H1 (cell line): ENCODE measurements at regions not wholly inside any gene's neighbourhood (a gene's known extent, or its start where the extent isn't known, plus 50 kb on each side); places are given as distances from the start of the nearest gene placed in this dataset.

ENCODE experiments used
- CTCF ChIA-PET: fragments of 300-600 bp; sonication (Branson Sonifier 250); formaldehyde crosslinking; loops from one replicate; lab custom pipeline; 2021; ENCODE audit not compliant: partially characterized antibody; lab: Charles Lee
- POLR2A ChIA-PET: fragments of 300-600 bp; sonication (Branson Sonifier 250); formaldehyde crosslinking; loops from one replicate; lab custom pipeline; 2021; ENCODE audit warnings: inconsistent platforms; ENCODE audit not compliant: partially characterized antibody; lab: Charles Lee
- DNase-seq, 2 experiments: peaks; one replicate each; pipeline versions ENCODE4 v3.0.0 to v3.0.0-alpha.2; 2010 to 2022; ENCODE audit warnings: low spot score in 2 of 2, low read depth in 1 of 2, mixed read lengths in 1 of 2
- FAIRE-seq: peaks from 2 replicates; lab custom pipeline; 2011; peaks lifted over from hg19 to GRCh38; lab: Jason Lieb, UNC
- H2AFZ ChIP-seq: 2 replicates; pipeline ENCODE4 v1.8.1; 2012; ENCODE audit warnings: low read length, inconsistent platforms
- H2AK5ac ChIP-seq: 2 replicates; pipeline ENCODE4 v1.6.1; 2013; ENCODE audit warnings: low read depth, low read length
- H2BK120ac ChIP-seq: replicated peaks from 2 replicates; pipeline ENCODE3; 2013; ENCODE audit warnings: low read depth, low read length, inconsistent platforms
- H2BK12ac ChIP-seq: 2 replicates; pipeline ENCODE4 v1.6.1; 2013; ENCODE audit warnings: low read depth, low read length
- H2BK15ac ChIP-seq: 2 replicates; pipeline ENCODE4 v1.6.1; 2013; ENCODE audit warnings: low read length
- H2BK20ac ChIP-seq: 2 replicates; pipeline ENCODE4 v1.6.1; 2013; ENCODE audit warnings: low read length
- H2BK5ac ChIP-seq: 2 replicates; pipeline ENCODE4 v1.6.1; 2013; ENCODE audit warnings: low read depth, low read length
- H3K14ac ChIP-seq: 2 replicates; pipeline ENCODE4 v1.6.1; 2013; ENCODE audit warnings: inconsistent platforms; ENCODE audit not compliant: insufficient read length
- H3K18ac ChIP-seq: 2 replicates; pipeline ENCODE4 v1.6.1; 2013; ENCODE audit warnings: low read length; ENCODE audit errors: extremely low read depth
- H3K23ac ChIP-seq: 2 replicates; pipeline ENCODE4 v1.6.1; 2013; ENCODE audit warnings: inconsistent platforms; ENCODE audit not compliant: insufficient read length
- H3K23me2 ChIP-seq: 2 replicates; pipeline ENCODE4 v1.6.1; 2013; ENCODE audit warnings: low read depth, low read length
- H3K27ac ChIP-seq: 2 replicates; pipeline ENCODE4 v1.6.1; 2011; ENCODE audit warnings: low read depth, low read length, inconsistent platforms
- H3K27me3 ChIP-seq, 4 experiments: replicated peaks in 1 of 4; 1 replicate in 1 of 4; 2 replicates in 3 of 4; pipeline versions ENCODE4 v1.6.1 to v1.8.1; 2011 to 2013; ENCODE audit warnings: low read length in 3 of 4, mild to moderate bottlenecking in 3 of 4, inconsistent platforms in 2 of 4, mixed read lengths in 2 of 4, moderate library complexity in 1 of 4; ENCODE audit not compliant: control insufficient read depth in 3 of 4, insufficient read depth in 3 of 4; ENCODE audit errors: extremely low read depth in 1 of 4
- H3K36me3 ChIP-seq, 4 experiments: 2 replicates each; pipeline versions ENCODE4 v1.6.1 to v1.8.1; 2011 to 2013; ENCODE audit warnings: mild to moderate bottlenecking in 4 of 4, low read length in 3 of 4, moderate library complexity in 2 of 4, control low read depth in 1 of 4, inconsistent platforms in 1 of 4; ENCODE audit not compliant: insufficient read depth in 4 of 4, control insufficient read depth in 2 of 4
- H3K4ac ChIP-seq: replicated peaks from 2 replicates; pipeline ENCODE3; 2013; ENCODE audit warnings: low read length, low read depth, mixed read lengths, inconsistent platforms; ENCODE audit not compliant: insufficient read length
- H3K4me1 ChIP-seq, 4 experiments: replicated peaks in 1 of 4; 1 replicate in 1 of 4; 2 replicates in 3 of 4; pipeline versions ENCODE4 v1.6.1 to v1.8.1; 2011 to 2013; ENCODE audit warnings: low read length in 3 of 4, inconsistent platforms in 2 of 4, mixed read lengths in 1 of 4; ENCODE audit not compliant: insufficient read depth in 4 of 4, control insufficient read depth in 3 of 4
- H3K4me2 ChIP-seq, 2 experiments: 2 replicates each; pipeline versions ENCODE4 v1.6.1 to v1.8.1; 2011 to 2013; ENCODE audit warnings: low read depth in 2 of 2, low read length in 2 of 2, control low read depth in 1 of 2, inconsistent platforms in 1 of 2, mild to moderate bottlenecking in 1 of 2; ENCODE audit not compliant: insufficient read depth in 1 of 2
- H3K4me3 ChIP-seq, 4 experiments: fragments of 200-600, 300-600 bp in 1 of 4; sonication (generic), shearing (Covaris generic), sonication (Bioruptor Twin) in 1 of 4; 2 replicates each; pipeline versions ENCODE4 v1.5.1 to v1.8.1; 2011 to 2016; ENCODE audit warnings: low read length in 4 of 4, low read depth in 3 of 4, control low read depth in 2 of 4, inconsistent platforms in 2 of 4, mild to moderate bottlenecking in 2 of 4, mixed read lengths in 1 of 4, moderate library complexity in 1 of 4; ENCODE audit not compliant: insufficient read depth in 2 of 4; ENCODE audit errors: extremely low read depth in 1 of 4
- H3K56ac ChIP-seq: replicated peaks from 2 replicates; pipeline ENCODE3; 2013; ENCODE audit warnings: low read depth, mild to moderate bottlenecking, mixed read lengths, low read length, inconsistent platforms; ENCODE audit not compliant: insufficient read length
- H3K79me1 ChIP-seq: 2 replicates; pipeline ENCODE4 v1.6.1; 2013; ENCODE audit warnings: low read depth, low read length, control low read depth
- H3K79me2 ChIP-seq, 2 experiments: 2 replicates each; pipeline versions ENCODE4 v1.6.1 to v1.8.1; 2012 to 2013; ENCODE audit warnings: low read length in 2 of 2, mild to moderate bottlenecking in 2 of 2, inconsistent platforms in 1 of 2; ENCODE audit not compliant: insufficient read depth in 2 of 2, control insufficient read depth in 1 of 2
- H3K9ac ChIP-seq, 4 experiments: replicated peaks in 1 of 4; 1 replicate in 1 of 4; 2 replicates in 3 of 4; pipeline versions ENCODE4 v1.6.1 to v1.8.1; 2011 to 2013; ENCODE audit warnings: low read depth in 3 of 4, low read length in 3 of 4, control low read depth in 2 of 4, mild to moderate bottlenecking in 2 of 4, moderate library complexity in 2 of 4, inconsistent platforms in 1 of 4; ENCODE audit errors: extremely low read depth in 1 of 4
- H3K9me3 ChIP-seq, 2 experiments: 2 replicates each; pipeline versions ENCODE4 v1.6.1 to v1.8.1; 2012 to 2013; ENCODE audit warnings: mild to moderate bottlenecking in 2 of 2, moderate library complexity in 2 of 2, control low read depth in 1 of 2, inconsistent platforms in 1 of 2, low read depth in 1 of 2, low read length in 1 of 2, mixed read lengths in 1 of 2; ENCODE audit not compliant: insufficient read depth in 2 of 2
- H4K20me1 ChIP-seq, 2 experiments: replicated peaks in 1 of 2; 2 replicates each; pipeline versions ENCODE3 to v1.8.1; 2011 to 2013; ENCODE audit warnings: inconsistent platforms in 2 of 2, low read length in 2 of 2, mild to moderate bottlenecking in 1 of 2; ENCODE audit not compliant: insufficient read depth in 2 of 2, control insufficient read depth in 1 of 2
- H4K5ac ChIP-seq: 2 replicates; pipeline ENCODE4 v1.6.1; 2013; ENCODE audit warnings: low read length, low read depth, mixed read lengths, inconsistent platforms; ENCODE audit not compliant: insufficient read length
- H4K8ac ChIP-seq: 2 replicates; pipeline ENCODE4 v1.8.0; 2013; ENCODE audit warnings: mild to moderate bottlenecking, moderate library complexity, low read length, inconsistent platforms; ENCODE audit not compliant: insufficient read depth; ENCODE audit errors: extremely low read depth
- H4K91ac ChIP-seq: replicated peaks from 2 replicates; pipeline ENCODE3; 2013; ENCODE audit warnings: low read length, mixed read lengths, inconsistent platforms; ENCODE audit not compliant: insufficient read length
- BACH1 ChIP-seq: IDR thresholded peaks from 2 replicates; pipeline ENCODE4 v1.6.1; 2012; ENCODE audit warnings: low read length, improper control_type of control experiment
- CTCF ChIP-seq, 3 experiments: IDR thresholded peaks; 1 replicate in 2 of 3; 2 replicates in 1 of 3; pipeline versions ENCODE4 v1.5.1 to v1.6.1; 2011; ENCODE audit warnings: low read length in 3 of 3, mild to moderate bottlenecking in 3 of 3, inconsistent platforms in 2 of 3, low read depth in 1 of 3, moderate library complexity in 1 of 3; ENCODE audit not compliant: insufficient read depth in 1 of 3; ENCODE audit errors: control extremely low read depth in 1 of 3
- KDM4A ChIP-seq: IDR thresholded peaks from one replicate; pipeline ENCODE4 v1.7.1; 2012; ENCODE audit warnings: low read depth, mild to moderate bottlenecking, moderate library complexity, low read length, inconsistent platforms; ENCODE audit not compliant: severe bottlenecking
- MAX ChIP-seq: IDR thresholded peaks from 2 replicates; pipeline ENCODE4 v1.6.1; 2012; ENCODE audit warnings: inconsistent platforms
- POLR2AphosphoS5 ChIP-seq: IDR thresholded peaks from 2 replicates; pipeline ENCODE4 v1.6.1; 2011; ENCODE audit warnings: low read depth, low read length
- SAP30 ChIP-seq: fragments of 300-600 bp; sonication (generic); IDR thresholded peaks from 2 replicates; pipeline ENCODE4 v1.7.1; 2012; ENCODE audit warnings: low read length, moderate library complexity, mild to moderate bottlenecking, inconsistent platforms; ENCODE audit not compliant: insufficient read depth, insufficient replicate concordance
- SIN3A ChIP-seq, 2 experiments: IDR thresholded peaks in 1 of 2; conservative IDR thresholded peaks in 1 of 2; 2 replicates each; pipeline ENCODE4 v1.6.1; 2011 to 2012; ENCODE audit warnings: low read length in 2 of 2, improper control_type of control experiment in 1 of 2, low read depth in 1 of 2, mild to moderate bottlenecking in 1 of 2
- SIRT6 ChIP-seq: IDR thresholded peaks from one replicate; pipeline ENCODE4 v1.7.1; 2012; ENCODE audit warnings: low read length, inconsistent platforms
- SP1 ChIP-seq: IDR thresholded peaks from 2 replicates; pipeline ENCODE4 v1.6.1; 2011; ENCODE audit warnings: low read depth, low read length
- TCF12 ChIP-seq: IDR thresholded peaks from 2 replicates; pipeline ENCODE4 v1.6.1; 2011; ENCODE audit warnings: low read depth, mild to moderate bottlenecking, low read length
- YY1 ChIP-seq: IDR thresholded peaks from 2 replicates; pipeline ENCODE4 v1.6.1; 2011; ENCODE audit warnings: low read depth, mild to moderate bottlenecking, low read length
- TF ChIP-seq, protein P1 (sequence below): IDR thresholded peaks from 2 replicates; pipeline ENCODE4 v1.6.1; 2012; ENCODE audit warnings: inconsistent platforms

DNA sequence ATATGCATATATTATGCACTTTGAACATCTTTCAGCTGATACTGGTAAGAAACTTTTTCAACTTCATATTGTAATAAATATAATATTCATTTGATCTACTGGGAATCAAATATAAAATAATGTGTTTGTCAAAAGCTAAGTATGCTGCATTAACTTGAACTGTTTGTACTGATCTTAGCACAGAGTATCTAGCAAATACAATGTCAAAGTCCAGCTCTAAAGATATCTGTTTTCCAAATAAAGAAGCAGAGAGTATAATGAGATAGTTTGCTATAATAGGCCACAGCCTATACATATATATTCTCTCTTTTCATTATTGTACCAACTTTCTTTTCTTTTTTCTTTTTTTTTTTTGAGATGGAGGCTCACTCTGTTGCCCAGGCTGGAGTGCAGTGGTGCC, 417.0 kb downstream of the TMEM161B start:
- no peaks in the 10 kb centered on the region for H3K79me1 ChIP-seq
- no peak overlapping the region for H3K4me3 ChIP-seq
- H3K4me2 ChIP-seq: no peak overlapping the region
- no peaks in the 10 kb centered on the region for H3K23me2 ChIP-seq
- H3K36me3 ChIP-seq: no peaks in the 10 kb centered on the region
- H4K5ac ChIP-seq: no peak overlapping the region
- FAIRE-seq: no peak
- H2BK5ac ChIP-seq: no peak overlapping the region
- H3K9me3 ChIP-seq: no peaks in the 10 kb centered on the region
- no peak overlapping the region for H2BK120ac ChIP-seq
- no peak overlapping the region for H3K4ac ChIP-seq
- no peak overlapping the region for H2BK20ac ChIP-seq
- ChIA-PET POLR2A (interaction anchor here (0.6 kb wide), 1 partner anchor 274 kb away, joined by 3 read pairs; no protein-coding TSS in a partner anchor), CTCF (interaction anchor here (0.6 to 1.5 kb wide), 2 partner anchors 10 to 362 kb away, joined by 4 to 7 read pairs; no protein-coding TSS in a partner anchor)
- no peaks in the 10 kb centered on the region for H4K20me1 ChIP-seq
- no peak for DNase-seq
- H3K27ac ChIP-seq: no peak overlapping the region
- H4K8ac ChIP-seq: no peak overlapping the region
- no peaks in the 10 kb centered on the region for H3K79me2 ChIP-seq
- H3K9ac ChIP-seq: no peak overlapping the region
- no peak overlapping the region for H2BK15ac ChIP-seq
- no peak overlapping the region for H3K56ac ChIP-seq
- no peaks in the 10 kb centered on the region for H3K27me3 ChIP-seq
- no peak overlapping the region for H4K91ac ChIP-seq
- no peak overlapping the region for H2AK5ac ChIP-seq
- no peak overlapping the region for H3K18ac ChIP-seq
- H2AFZ ChIP-seq: no peak overlapping the region
- H2BK12ac ChIP-seq: no peak overlapping the region
- peaks cover 0 to 4% (median 0%) of the 10 kb centered on the region in 4 experiments; a peak in 1 of 7 replicates for H3K4me1 ChIP-seq
- no peak overlapping the region for H3K23ac ChIP-seq
- H3K14ac ChIP-seq: no peak overlapping the region
- no peak for TF ChIP-seq POLR2AphosphoS5
- TF ChIP-seq BACH1: no peak
- TF ChIP-seq SAP30: no peak
- no peak for TF ChIP-seq CTCF (IDR thresholded peaks at IDR 0.05; ENCODE audit: control extremely low read depth in 1 of 3, insufficient read depth in 1 of 3, low read depth in 1 of 3, low read length in 3 of 3)
- TF ChIP-seq MAX: no peak
- no peak for TF ChIP-seq KDM4A
- TF ChIP-seq YY1: no peak
- TF ChIP-seq SIN3A (conservative IDR thresholded peaks at IDR 0.05 in 1 of 2, IDR thresholded peaks at IDR 0.05 in 1 of 2; ENCODE audit: low read depth in 1 of 2, low read length in 2 of 2): no peak
- no peak for TF ChIP-seq SP1
- TF ChIP-seq, protein P1, sequence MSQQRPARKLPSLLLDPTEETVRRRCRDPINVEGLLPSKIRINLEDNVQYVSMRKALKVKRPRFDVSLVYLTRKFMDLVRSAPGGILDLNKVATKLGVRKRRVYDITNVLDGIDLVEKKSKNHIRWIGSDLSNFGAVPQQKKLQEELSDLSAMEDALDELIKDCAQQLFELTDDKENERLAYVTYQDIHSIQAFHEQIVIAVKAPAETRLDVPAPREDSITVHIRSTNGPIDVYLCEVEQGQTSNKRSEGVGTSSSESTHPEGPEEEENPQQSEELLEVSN: no peak
- TF ChIP-seq TCF12: no peak
- TF ChIP-seq SIRT6: no peak
